ENCODE measurements at regions not wholly inside any gene's neighbourhood (a gene's known extent, or its start where the extent isn't known, plus 50 kb on each side); places are given as distances from the start of the nearest gene placed in this dataset.

DNA sequence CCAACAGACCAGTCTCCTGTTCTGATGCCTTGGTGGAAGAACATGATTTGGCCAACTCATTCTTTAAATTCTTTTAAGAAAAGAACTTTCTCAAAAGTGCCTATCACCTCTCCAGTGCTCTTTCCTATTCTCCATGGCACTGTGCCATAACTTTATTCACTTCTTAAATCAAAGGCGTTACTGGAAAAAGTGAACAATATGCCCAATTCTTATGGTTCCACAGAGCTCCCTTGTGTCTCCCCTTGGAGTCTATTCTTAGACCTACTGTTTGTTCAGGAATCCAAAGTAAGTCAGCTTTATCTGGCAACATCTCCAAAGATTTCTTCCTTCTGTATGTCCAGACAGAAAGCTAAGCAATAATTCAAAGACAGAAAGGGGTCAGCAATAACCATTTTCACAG lies 111.9 kb upstream of the MAGI3 start:
- TF ChIP-seq, protein P1, sequence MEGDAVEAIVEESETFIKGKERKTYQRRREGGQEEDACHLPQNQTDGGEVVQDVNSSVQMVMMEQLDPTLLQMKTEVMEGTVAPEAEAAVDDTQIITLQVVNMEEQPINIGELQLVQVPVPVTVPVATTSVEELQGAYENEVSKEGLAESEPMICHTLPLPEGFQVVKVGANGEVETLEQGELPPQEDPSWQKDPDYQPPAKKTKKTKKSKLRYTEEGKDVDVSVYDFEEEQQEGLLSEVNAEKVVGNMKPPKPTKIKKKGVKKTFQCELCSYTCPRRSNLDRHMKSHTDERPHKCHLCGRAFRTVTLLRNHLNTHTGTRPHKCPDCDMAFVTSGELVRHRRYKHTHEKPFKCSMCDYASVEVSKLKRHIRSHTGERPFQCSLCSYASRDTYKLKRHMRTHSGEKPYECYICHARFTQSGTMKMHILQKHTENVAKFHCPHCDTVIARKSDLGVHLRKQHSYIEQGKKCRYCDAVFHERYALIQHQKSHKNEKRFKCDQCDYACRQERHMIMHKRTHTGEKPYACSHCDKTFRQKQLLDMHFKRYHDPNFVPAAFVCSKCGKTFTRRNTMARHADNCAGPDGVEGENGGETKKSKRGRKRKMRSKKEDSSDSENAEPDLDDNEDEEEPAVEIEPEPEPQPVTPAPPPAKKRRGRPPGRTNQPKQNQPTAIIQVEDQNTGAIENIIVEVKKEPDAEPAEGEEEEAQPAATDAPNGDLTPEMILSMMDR (conservative IDR thresholded peaks at IDR 0.05), result no peak
- H3K27ac ChIP-seq, result no peak overlapping the region

DNA sequence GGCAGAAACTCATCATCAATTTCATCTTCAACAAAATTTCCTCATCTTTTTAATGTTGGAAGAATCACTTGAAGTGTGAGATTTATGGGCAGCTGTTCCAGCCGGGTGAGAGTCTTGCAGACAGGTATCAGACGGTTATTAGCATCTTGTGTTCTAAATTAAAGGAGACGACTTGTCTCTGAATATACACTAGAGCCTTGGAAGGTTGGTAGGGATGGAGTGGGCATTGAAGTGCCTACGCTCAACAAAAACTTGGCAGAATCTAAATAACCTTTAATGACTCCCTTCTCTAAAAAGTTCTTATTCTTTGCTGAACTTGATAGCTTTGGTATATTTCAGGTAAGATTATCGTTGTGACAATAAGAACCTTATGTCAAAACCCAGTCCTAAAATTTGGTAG lies 111.5 kb upstream of the MAGI3 start:
- no peak overlapping the region for H3K27ac ChIP-seq
- TF ChIP-seq, protein P1 (conservative IDR thresholded peaks at IDR 0.05), result no peak

DNA sequence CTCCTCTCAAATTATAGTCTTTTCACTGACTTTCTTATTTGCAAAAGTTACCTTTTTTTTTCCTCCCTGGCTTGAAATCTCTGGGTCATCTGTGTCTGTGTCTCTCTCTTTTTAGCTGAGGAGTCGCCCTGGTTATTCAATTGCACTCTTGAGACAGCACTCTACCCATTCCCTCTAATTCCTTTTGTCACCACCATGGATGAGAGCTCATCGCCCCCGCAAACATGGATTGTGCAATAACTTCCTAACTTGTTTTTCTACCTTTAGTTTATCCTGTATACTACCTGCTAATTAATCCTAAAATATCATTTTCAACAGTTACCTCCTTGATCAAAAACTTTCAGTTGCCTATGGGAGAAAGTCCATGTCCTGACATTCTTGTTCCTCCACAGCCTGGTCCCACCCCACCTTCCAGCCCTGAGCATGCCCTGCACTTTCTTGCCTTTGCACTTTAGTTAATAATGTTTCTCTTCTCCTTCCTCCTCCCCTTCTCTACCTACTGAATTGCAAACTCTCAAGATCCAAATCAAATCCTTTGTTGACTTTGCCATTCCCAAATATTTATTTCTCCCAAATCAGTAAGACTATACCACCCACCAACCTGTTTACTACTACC lies 110.4 kb upstream of the MAGI3 start:
- TF ChIP-seq, protein P1 (conservative IDR thresholded peaks at IDR 0.05), result no peak
- H3K27ac ChIP-seq, result no peak overlapping the region

DNA sequence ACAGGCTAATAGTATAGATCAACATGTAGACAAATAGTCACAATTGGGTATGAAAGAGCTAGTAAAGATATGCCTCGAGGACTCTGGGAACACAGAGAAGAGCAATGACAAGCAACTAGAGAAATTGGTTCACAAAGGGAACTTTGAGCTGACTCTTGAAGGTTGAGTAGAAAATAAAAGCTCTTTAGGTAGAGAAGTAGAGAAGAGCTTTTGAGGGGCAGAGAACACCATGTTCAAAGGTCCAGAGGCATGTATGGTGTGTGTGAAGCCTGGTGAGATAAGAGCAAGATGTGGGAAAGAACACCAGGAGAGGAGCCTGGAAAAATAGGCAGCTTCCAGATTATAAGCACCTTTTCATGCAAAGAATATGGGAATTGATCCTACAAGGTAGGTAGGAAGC lies 109.7 kb upstream of the MAGI3 start:
- TF ChIP-seq, protein P1 (conservative IDR thresholded peaks at IDR 0.05), result no peak
- H3K27ac ChIP-seq, result no peak overlapping the region

GRCh38 chr1:113281550-113281949 lies 108.8 kb upstream of the MAGI3 start:
- TF ChIP-seq, protein P1 (conservative IDR thresholded peaks at IDR 0.05), result no peak
- no peak overlapping the region for H3K27ac ChIP-seq

DNA sequence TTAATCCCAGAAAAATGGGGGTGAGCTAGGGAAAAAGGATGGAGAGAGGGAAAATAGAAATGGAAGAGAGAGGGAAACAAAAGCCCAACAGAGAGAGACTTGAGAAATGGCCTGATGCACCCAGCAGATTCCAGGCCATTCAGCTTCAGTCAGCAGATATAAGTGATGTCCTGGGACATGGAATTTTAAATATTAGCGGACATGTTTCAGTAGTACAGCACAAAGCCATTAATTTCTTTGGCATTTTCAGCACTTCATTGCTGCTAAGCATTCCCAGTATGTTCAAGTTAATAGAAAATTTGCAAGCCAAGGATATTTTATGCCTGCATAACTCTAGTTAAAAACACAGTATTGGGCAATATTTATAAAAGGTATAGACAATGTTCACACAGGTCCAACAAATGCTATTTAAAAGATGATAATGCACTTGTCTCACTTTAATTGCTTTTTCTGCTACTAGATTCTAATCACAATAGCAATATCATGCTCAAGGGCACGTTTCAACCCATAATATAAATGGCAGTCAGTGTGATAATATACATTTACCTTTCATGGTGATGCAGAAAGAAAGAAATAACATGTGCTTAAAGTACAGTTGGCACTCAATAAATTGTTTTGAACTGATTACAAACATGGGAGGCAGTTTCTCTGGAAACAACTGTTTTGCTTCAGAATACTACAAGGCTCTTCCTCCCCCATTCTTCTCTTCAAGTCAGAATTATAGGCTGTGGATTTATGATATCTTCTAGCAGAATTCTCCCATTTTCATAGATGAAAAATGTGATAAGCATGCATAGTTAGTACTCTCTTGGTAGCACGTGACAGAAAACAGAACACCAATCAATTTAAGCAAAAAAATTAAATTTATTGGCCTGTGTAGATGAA lies 108.1 kb upstream of the MAGI3 start:
- TF ChIP-seq, protein P1 (conservative IDR thresholded peaks at IDR 0.05), result no peak
- no peak overlapping the region for H3K27ac ChIP-seq

DNA sequence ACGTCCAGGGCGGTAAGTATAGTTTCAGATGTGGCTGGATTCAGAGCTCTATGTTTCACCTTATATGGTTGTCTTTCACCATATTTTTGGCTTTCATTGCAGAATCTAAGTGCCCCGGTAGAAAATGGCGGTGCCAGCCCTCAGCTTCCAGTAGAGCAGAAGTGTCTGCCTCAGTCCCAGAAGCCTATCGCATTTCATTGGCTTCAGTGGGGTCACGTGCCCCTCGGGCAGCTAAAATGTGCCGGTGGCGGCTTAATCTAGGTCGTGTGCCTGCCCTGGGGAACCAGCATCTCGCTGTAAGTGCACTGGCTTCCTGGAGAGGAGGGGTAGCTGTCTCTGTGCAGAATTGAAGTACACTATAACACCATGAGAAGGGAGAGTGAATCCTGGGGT lies 107.4 kb upstream of the MAGI3 start:
- H3K27ac ChIP-seq, result no peak overlapping the region
- TF ChIP-seq, protein P1 (conservative IDR thresholded peaks at IDR 0.05), result no peak
